Natural killer cell (primary cell): ENCODE measurements at regions not wholly inside any gene's neighbourhood (a gene's known extent, or its start where the extent isn't known, plus 50 kb on each side); places are given as distances from the start of the nearest gene placed in this dataset.
"Not testable (repeated sequence)": the region's sequence is repeated elsewhere in the genome, so short reads cannot be mapped to it uniquely, and the experiment has no call there.

Experiments used
- ATAC-seq, 3 donors: fragments of 150-1000 bp in 2 of 3; fragments of 200-7000 bp in 1 of 3; cut with Tn5 transposase; 1 replicate in 1 of 3; 2 replicates in 2 of 3; pipeline ENCODE4 v1.10.0; 2021; ENCODE audit warnings: mild to moderate bottlenecking in 2 of 3, moderate library complexity in 2 of 3
- DNase-seq, 2 donors: peaks; one replicate each; pipeline versions ENCODE4 v3.0.0 to v3.0.0-alpha.2; 2013 to 2021; ENCODE audit warnings: mixed read lengths in 1 of 2
- H3K27ac ChIP-seq: one replicate; pipeline ENCODE4 v1.5.1; 2013; ENCODE audit warnings: mild to moderate bottlenecking, low read length
- H3K27me3 ChIP-seq: one replicate; pipeline ENCODE4 v1.6.1; 2013; ENCODE audit warnings: low read length; ENCODE audit not compliant: control insufficient read depth, insufficient read depth
- H3K36me3 ChIP-seq: one replicate; pipeline ENCODE4 v1.6.1; 2013; ENCODE audit warnings: low read length; ENCODE audit not compliant: control insufficient read depth, insufficient read depth
- H3K4me1 ChIP-seq: one replicate; pipeline ENCODE4 v1.6.1; 2013; ENCODE audit warnings: low read length; ENCODE audit not compliant: control insufficient read depth, insufficient read depth
- H3K4me3 ChIP-seq: one replicate; pipeline ENCODE4 v1.5.1; 2013; ENCODE audit warnings: low read length
- H3K9me3 ChIP-seq: one replicate; pipeline ENCODE4 v1.6.1; 2013; ENCODE audit warnings: low read length; ENCODE audit not compliant: control insufficient read depth, insufficient read depth
- H3K27ac Mint-ChIP-seq, 2 donors: one replicate each; pipeline ENCODE4 v1.8.0; 2022; ENCODE audit warnings: mild to moderate bottlenecking in 2 of 2, mixed read lengths in 2 of 2, moderate library complexity in 1 of 2
- H3K27me3 Mint-ChIP-seq, 2 donors: one replicate each; pipeline ENCODE4 v1.8.0; 2022; ENCODE audit warnings: low read depth in 2 of 2, mixed read lengths in 2 of 2
- H3K36me3 Mint-ChIP-seq: one replicate; pipeline ENCODE4 v1.8.0; 2022; ENCODE audit warnings: mixed read lengths
- H3K4me1 Mint-ChIP-seq, 2 donors: one replicate each; pipeline ENCODE4 v1.8.0; 2022; ENCODE audit warnings: mixed read lengths in 2 of 2
- H3K4me3 Mint-ChIP-seq: one replicate; pipeline ENCODE4 v1.8.0; 2022; ENCODE audit warnings: mild to moderate bottlenecking, moderate library complexity, mixed read lengths
- H3K9me3 Mint-ChIP-seq, 2 donors: one replicate each; pipeline ENCODE4 v1.8.0; 2022; ENCODE audit warnings: mixed read lengths in 2 of 2
- CTCF ChIP-seq: fragments of 200-600 bp; IDR thresholded peaks from one replicate; pipeline ENCODE4 v1.8.0; 2022; ENCODE audit warnings: antibody characterized with exemption
- WGBS: methylation state at CpG from one replicate; pipeline ENCODE4 v1.1.7; 2013; ENCODE audit warnings: missing lambda C conversion rate; ENCODE audit not compliant: insufficient coverage; 5-methylcytosine and 5-hydroxymethylcytosine counted together
- intact Hi-C: fragments of 100-400 bp; cut with micrococcal nuclease; formaldehyde crosslinking; loops from one replicate; pipeline ENCODE4 v1.14.2; 2022

- Mint-ChIP-seq H3K4me1 (no peaks in the 10 kb centered on the region), H3K4me3 (no peak overlapping the region), H3K27me3 (no peaks in the 10 kb centered on the region), H3K36me3 (no peaks in the 10 kb centered on the region), H3K27ac (no peak overlapping the region), H3K9me3 (peaks cover 7 to 19% of the 10 kb centered on the region in 2 donors)
- DNase-seq (no peak), ATAC-seq (no peak)
- Histone ChIP-seq H3K4me3 (no peak overlapping the region), H3K36me3 (no peaks in the 10 kb centered on the region), H3K27ac (no peak overlapping the region), H3K4me1 (no peaks in the 10 kb centered on the region), H3K9me3 (no peaks in the 10 kb centered on the region), H3K27me3 (no peaks in the 10 kb centered on the region)
- TF ChIP-seq CTCF: no peak
- intact Hi-C loops: no loop called here
- WGBS: 90% methylated on average over 2 of the region's 2 CpGs
Measured at GRCh38 chr21:27346041-27346448, 379.2 kb upstream of the ADAMTS5 start.

- no peak overlapping the region for H3K27ac ChIP-seq
- H3K4me3 ChIP-seq: no peak overlapping the region
- no peak overlapping the region for H3K4me3 Mint-ChIP-seq
- no peak overlapping the region for H3K27ac Mint-ChIP-seq
- H3K9me3 Mint-ChIP-seq: peaks cover 9 to 11% of the 10 kb centered on the region in 2 donors
- no peaks in the 10 kb centered on the region for H3K4me1 ChIP-seq
- peaks cover 9% of the 10 kb centered on the region for H3K36me3 Mint-ChIP-seq
- no peaks in the 10 kb centered on the region for H3K4me1 Mint-ChIP-seq
- H3K27me3 ChIP-seq: no peaks in the 10 kb centered on the region
- 80% methylated on average over 4 of the region's 5 CpGs for WGBS
- DNase-seq (no peak), ATAC-seq (no peak)
- no peaks in the 10 kb centered on the region for H3K27me3 Mint-ChIP-seq
- no peak for TF ChIP-seq CTCF
- H3K36me3 ChIP-seq: no peaks in the 10 kb centered on the region
- H3K9me3 ChIP-seq: peaks cover 3% of the 10 kb centered on the region
- intact Hi-C loops: no loop called here
Measured at GRCh38 chr21:27339902-27340301, 373.0 kb upstream of the ADAMTS5 start.

DNA sequence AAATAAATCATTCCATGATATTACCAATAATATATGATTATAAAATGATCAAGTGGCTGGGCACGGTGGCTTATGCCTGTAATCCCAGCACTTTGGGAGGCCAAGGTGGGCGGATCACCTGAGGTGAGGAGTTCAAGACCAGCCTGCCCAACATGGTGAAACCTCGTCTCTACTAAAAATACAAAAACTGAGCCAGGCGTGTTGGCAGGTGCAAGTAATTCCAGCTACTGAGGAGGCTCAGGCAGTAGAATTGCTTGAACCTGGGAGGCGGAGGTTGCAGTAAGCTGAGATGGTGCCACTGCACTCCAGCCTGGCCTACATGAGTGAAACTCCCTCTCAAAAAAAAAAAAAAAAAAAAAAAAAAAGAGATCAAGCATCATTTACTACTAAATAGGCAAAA, 371.1 kb upstream of the ADAMTS5 start:
- peaks cover 20% of the 10 kb centered on the region for H3K36me3 Mint-ChIP-seq

DNA sequence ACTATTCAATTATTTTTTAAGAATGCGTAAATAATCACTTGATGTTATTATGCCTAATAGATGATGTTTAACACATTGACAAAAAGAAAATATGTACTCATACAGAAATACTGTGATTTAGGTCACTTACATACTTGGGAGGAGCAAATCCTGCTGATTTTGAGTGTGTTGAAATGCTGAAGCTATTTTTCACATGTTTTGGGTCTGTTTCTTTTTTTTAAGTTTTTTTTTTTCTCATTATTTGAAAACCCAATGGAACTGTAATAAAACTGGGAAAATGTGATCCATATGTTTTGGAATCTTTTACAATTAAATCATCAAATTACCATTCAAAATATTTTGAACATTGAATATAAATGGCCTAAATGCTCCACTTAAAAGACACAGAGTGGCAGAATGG, 366.2 kb upstream of the ADAMTS5 start:
- Mint-ChIP-seq H3K36me3 (peaks cover 20% of the 10 kb centered on the region), H3K4me1 (no peaks in the 10 kb centered on the region), H3K27me3 (no peaks in the 10 kb centered on the region), H3K4me3 (no peak overlapping the region), H3K27ac (no peak overlapping the region), H3K9me3 (peaks cover 16 to 18% of the 10 kb centered on the region in 2 donors)
- Histone ChIP-seq H3K9me3 (no peaks in the 10 kb centered on the region), H3K36me3 (no peaks in the 10 kb centered on the region), H3K4me1 (no peaks in the 10 kb centered on the region), H3K27ac (no peak overlapping the region), H3K4me3 (no peak overlapping the region), H3K27me3 (no peaks in the 10 kb centered on the region)
- no CpG with 5 or more reads among the region's 1 CpG for WGBS
- ATAC-seq (no peak), DNase-seq (no peak)
- TF ChIP-seq CTCF: no peak
- intact Hi-C loops: no loop called here

More for the DNA sequence above, 371.1 kb upstream of the ADAMTS5 start:
- H3K36me3 ChIP-seq, H3K27me3 Mint-ChIP-seq, H3K9me3 ChIP-seq, DNase-seq, H3K4me1 ChIP-seq, H3K27me3 ChIP-seq, H3K4me3 Mint-ChIP-seq, intact Hi-C loops, H3K4me1 Mint-ChIP-seq, H3K27ac Mint-ChIP-seq, H3K27ac ChIP-seq, H3K4me3 ChIP-seq, ATAC-seq: not testable (repeated sequence)
- WGBS: 84% methylated on average over 5 of the region's 5 CpGs
- peaks cover 16% of the 10 kb centered on the region in 2 donors for H3K9me3 Mint-ChIP-seq
